SK-N-SH treated with all-trans-retinoic acid at 6 μM for 48 hours (cell line): ENCODE measurements at regions not wholly inside any gene's neighbourhood (a gene's known extent, or its start where the extent isn't known, plus 50 kb on each side); places are given as distances from the start of the nearest gene placed in this dataset.

Source experiments
- ATAC-seq: fragments of 200-7000 bp; cut with Tn5 transposase; 3 replicates; pipeline ENCODE4 v1.9.1; 2020; ENCODE audit warnings: mild to moderate bottlenecking, moderate library complexity
- ARNTL ChIP-seq: fragments of 450-650 bp; formaldehyde crosslinking; IDR thresholded peaks from 2 replicates; pipeline ENCODE4 v1.5.0; 2020; ENCODE audit warnings: low read depth, mild to moderate bottlenecking, moderate library complexity, borderline replicate concordance
- BACH2 ChIP-seq: fragments of 250-450 bp; sonication (Bioruptor Pico); IDR thresholded peaks from 2 replicates; pipeline ENCODE4 v1.9.0; 2021; ENCODE audit warnings: mild to moderate bottlenecking, borderline replicate concordance
- CSDC2 ChIP-seq: fragments of 250-450 bp; sonication (Bioruptor Pico); IDR thresholded peaks from 2 replicates; pipeline ENCODE4 v1.5.0; 2020; ENCODE audit warnings: mild to moderate bottlenecking, moderate library complexity
- CSRNP3 ChIP-seq: fragments of 250-450 bp; sonication (Bioruptor Pico); IDR thresholded peaks from 2 replicates; pipeline ENCODE4 v1.5.1; 2021; ENCODE audit warnings: mild to moderate bottlenecking, moderate library complexity
- ESRRG ChIP-seq: fragments of 250-450 bp; sonication (Bioruptor Pico); IDR thresholded peaks from 2 replicates; pipeline ENCODE4 v1.6.1; 2021; ENCODE audit warnings: mild to moderate bottlenecking
- GLIS3 ChIP-seq: fragments of 250-450 bp; sonication (Bioruptor Pico); IDR thresholded peaks from 2 replicates; pipeline ENCODE4 v1.5.0; 2020; ENCODE audit warnings: mild to moderate bottlenecking, moderate library complexity
- ISL1 ChIP-seq: fragments of 250-450 bp; sonication (Bioruptor Pico); IDR thresholded peaks from 2 replicates; pipeline ENCODE4 v2.1.2; 2022; ENCODE audit warnings: mild to moderate bottlenecking, moderate library complexity
- OSR1 ChIP-seq: fragments of 250-450 bp; sonication (Bioruptor Pico); IDR thresholded peaks from 2 replicates; pipeline ENCODE4 v1.8.0; 2022; ENCODE audit warnings: moderate library complexity, mild to moderate bottlenecking, inconsistent platforms
- PPARA ChIP-seq: fragments of 250-450 bp; sonication (Bioruptor Pico); IDR thresholded peaks from 2 replicates; pipeline ENCODE4 v1.5.0; 2020; ENCODE audit warnings: mild to moderate bottlenecking, borderline replicate concordance
- RARB ChIP-seq: fragments of 250-450 bp; sonication (Bioruptor Pico); IDR thresholded peaks from 2 replicates; pipeline ENCODE4 v1.8.0; 2021; ENCODE audit warnings: mild to moderate bottlenecking, moderate library complexity
- SNAI2 ChIP-seq: fragments of 250-450 bp; sonication (Bioruptor Pico); IDR thresholded peaks from 2 replicates; pipeline ENCODE4 v1.5.0; 2020; ENCODE audit warnings: mild to moderate bottlenecking, moderate library complexity
- TCF4 ChIP-seq: fragments of 250-450 bp; sonication (Bioruptor Pico); IDR thresholded peaks from 2 replicates; pipeline ENCODE4 v1.8.0; 2021; ENCODE audit warnings: mild to moderate bottlenecking, moderate library complexity, borderline replicate concordance
- TOX ChIP-seq: fragments of 250-450 bp; sonication (Bioruptor Pico); IDR thresholded peaks from 2 replicates; pipeline ENCODE4 v1.8.0; 2021; ENCODE audit warnings: mild to moderate bottlenecking, moderate library complexity, borderline replicate concordance
- ZC3H10 ChIP-seq: fragments of 250-450 bp; sonication (Bioruptor Pico); IDR thresholded peaks from 2 replicates; pipeline ENCODE4 v1.5.1; 2021; ENCODE audit warnings: mild to moderate bottlenecking, moderate library complexity
- ZFP3 ChIP-seq: fragments of 250-450 bp; sonication (Bioruptor Pico); IDR thresholded peaks from 2 replicates; pipeline ENCODE4 v1.5.0; 2020; ENCODE audit warnings: mild to moderate bottlenecking, moderate library complexity
- ZFP30 ChIP-seq: fragments of 450-650 bp; formaldehyde crosslinking; IDR thresholded peaks from 2 replicates; pipeline ENCODE4 v1.5.0; 2022; ENCODE audit warnings: mild to moderate bottlenecking, moderate library complexity
- ZNF565 ChIP-seq: fragments of 450-650 bp; formaldehyde crosslinking; conservative IDR thresholded peaks from 2 replicates; pipeline ENCODE4 v1.5.0; 2020; ENCODE audit warnings: low read depth, mild to moderate bottlenecking, moderate library complexity
- ZNF70 ChIP-seq: fragments of 450-650 bp; formaldehyde crosslinking; IDR thresholded peaks from 2 replicates; pipeline ENCODE4 v1.5.0; 2020; ENCODE audit warnings: mild to moderate bottlenecking, moderate library complexity
- ZNF8 ChIP-seq: fragments of 450-650 bp; formaldehyde crosslinking; IDR thresholded peaks from 2 replicates; pipeline ENCODE4 v1.5.0; 2020; ENCODE audit warnings: mild to moderate bottlenecking, moderate library complexity
- TF ChIP-seq, protein P1 (sequence below): fragments of 250-450 bp; sonication (Bioruptor Pico); IDR thresholded peaks from 2 replicates; pipeline ENCODE4 v1.8.0; 2020; ENCODE audit warnings: mild to moderate bottlenecking, moderate library complexity, borderline replicate concordance
- TF ChIP-seq, protein P2 (sequence below): fragments of 250-450 bp; sonication (Bioruptor Pico); IDR thresholded peaks from 2 replicates; pipeline ENCODE4 v1.5.0; 2020; ENCODE audit warnings: mild to moderate bottlenecking, moderate library complexity
- TF ChIP-seq, protein P3 (sequence below): fragments of 250-450 bp; sonication (Bioruptor Pico); IDR thresholded peaks from 2 replicates; pipeline ENCODE4 v1.8.0; 2021; ENCODE audit warnings: low read depth, mild to moderate bottlenecking, moderate library complexity, borderline replicate concordance
- TF ChIP-seq, protein P4 (sequence below): fragments of 250-450 bp; sonication (Bioruptor Pico); IDR thresholded peaks from 2 replicates; pipeline ENCODE4 v1.5.1; 2020; ENCODE audit warnings: low read depth, mild to moderate bottlenecking, moderate library complexity

DNA sequence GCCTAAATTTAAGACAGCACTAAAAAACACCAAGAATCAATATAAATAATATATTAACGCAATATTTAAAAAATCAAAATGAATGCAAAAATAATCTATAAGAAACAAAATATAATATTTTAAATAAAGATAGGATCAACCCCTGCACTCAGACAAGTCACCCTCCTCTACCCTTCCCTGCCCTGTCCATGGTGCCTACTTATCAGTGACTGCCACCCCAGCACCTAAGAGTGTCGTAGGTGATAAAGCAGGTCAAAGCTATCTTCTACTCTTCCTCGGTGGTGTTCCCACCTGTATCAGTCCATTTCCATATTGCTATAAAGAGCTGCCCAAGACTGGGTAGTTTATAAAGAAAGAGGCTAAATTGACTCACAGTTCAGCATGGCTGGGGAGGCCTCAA is 251.9 kb downstream of the STIM2 start:
- ATAC-seq: no peak
- TF ChIP-seq, protein P1, sequence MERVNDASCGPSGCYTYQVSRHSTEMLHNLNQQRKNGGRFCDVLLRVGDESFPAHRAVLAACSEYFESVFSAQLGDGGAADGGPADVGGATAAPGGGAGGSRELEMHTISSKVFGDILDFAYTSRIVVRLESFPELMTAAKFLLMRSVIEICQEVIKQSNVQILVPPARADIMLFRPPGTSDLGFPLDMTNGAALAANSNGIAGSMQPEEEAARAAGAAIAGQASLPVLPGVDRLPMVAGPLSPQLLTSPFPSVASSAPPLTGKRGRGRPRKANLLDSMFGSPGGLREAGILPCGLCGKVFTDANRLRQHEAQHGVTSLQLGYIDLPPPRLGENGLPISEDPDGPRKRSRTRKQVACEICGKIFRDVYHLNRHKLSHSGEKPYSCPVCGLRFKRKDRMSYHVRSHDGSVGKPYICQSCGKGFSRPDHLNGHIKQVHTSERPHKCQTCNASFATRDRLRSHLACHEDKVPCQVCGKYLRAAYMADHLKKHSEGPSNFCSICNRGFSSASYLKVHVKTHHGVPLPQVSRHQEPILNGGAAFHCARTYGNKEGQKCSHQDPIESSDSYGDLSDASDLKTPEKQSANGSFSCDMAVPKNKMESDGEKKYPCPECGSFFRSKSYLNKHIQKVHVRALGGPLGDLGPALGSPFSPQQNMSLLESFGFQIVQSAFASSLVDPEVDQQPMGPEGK (CRISPR knock-in tag): no peak
- no peak for TF ChIP-seq SNAI2 (CRISPR knock-in tag)
- no peak for TF ChIP-seq BACH2
- no peak for TF ChIP-seq CSDC2 (CRISPR knock-in tag)
- TF ChIP-seq ZNF70 (CRISPR knock-in tag): no peak
- TF ChIP-seq, protein P2, sequence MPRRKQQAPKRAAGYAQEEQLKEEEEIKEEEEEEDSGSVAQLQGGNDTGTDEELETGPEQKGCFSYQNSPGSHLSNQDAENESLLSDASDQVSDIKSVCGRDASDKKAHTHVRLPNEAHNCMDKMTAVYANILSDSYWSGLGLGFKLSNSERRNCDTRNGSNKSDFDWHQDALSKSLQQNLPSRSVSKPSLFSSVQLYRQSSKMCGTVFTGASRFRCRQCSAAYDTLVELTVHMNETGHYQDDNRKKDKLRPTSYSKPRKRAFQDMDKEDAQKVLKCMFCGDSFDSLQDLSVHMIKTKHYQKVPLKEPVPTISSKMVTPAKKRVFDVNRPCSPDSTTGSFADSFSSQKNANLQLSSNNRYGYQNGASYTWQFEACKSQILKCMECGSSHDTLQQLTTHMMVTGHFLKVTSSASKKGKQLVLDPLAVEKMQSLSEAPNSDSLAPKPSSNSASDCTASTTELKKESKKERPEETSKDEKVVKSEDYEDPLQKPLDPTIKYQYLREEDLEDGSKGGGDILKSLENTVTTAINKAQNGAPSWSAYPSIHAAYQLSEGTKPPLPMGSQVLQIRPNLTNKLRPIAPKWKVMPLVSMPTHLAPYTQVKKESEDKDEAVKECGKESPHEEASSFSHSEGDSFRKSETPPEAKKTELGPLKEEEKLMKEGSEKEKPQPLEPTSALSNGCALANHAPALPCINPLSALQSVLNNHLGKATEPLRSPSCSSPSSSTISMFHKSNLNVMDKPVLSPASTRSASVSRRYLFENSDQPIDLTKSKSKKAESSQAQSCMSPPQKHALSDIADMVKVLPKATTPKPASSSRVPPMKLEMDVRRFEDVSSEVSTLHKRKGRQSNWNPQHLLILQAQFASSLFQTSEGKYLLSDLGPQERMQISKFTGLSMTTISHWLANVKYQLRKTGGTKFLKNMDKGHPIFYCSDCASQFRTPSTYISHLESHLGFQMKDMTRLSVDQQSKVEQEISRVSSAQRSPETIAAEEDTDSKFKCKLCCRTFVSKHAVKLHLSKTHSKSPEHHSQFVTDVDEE (CRISPR knock-in tag): no peak
- TF ChIP-seq CSRNP3 (CRISPR knock-in tag): no peak
- TF ChIP-seq, protein P3, sequence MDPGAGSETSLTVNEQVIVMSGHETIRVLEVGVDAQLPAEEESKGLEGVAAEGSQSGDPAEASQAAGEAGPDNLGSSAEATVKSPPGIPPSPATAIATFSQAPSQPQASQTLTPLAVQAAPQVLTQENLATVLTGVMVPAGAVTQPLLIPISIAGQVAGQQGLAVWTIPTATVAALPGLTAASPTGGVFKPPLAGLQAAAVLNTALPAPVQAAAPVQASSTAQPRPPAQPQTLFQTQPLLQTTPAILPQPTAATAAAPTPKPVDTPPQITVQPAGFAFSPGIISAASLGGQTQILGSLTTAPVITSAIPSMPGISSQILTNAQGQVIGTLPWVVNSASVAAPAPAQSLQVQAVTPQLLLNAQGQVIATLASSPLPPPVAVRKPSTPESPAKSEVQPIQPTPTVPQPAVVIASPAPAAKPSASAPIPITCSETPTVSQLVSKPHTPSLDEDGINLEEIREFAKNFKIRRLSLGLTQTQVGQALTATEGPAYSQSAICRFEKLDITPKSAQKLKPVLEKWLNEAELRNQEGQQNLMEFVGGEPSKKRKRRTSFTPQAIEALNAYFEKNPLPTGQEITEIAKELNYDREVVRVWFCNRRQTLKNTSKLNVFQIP: no peak
- TF ChIP-seq OSR1: no peak
- no peak for TF ChIP-seq ZFP3 (CRISPR knock-in tag)
- no peak for TF ChIP-seq ZNF8 (CRISPR knock-in tag)
- TF ChIP-seq, protein P4, sequence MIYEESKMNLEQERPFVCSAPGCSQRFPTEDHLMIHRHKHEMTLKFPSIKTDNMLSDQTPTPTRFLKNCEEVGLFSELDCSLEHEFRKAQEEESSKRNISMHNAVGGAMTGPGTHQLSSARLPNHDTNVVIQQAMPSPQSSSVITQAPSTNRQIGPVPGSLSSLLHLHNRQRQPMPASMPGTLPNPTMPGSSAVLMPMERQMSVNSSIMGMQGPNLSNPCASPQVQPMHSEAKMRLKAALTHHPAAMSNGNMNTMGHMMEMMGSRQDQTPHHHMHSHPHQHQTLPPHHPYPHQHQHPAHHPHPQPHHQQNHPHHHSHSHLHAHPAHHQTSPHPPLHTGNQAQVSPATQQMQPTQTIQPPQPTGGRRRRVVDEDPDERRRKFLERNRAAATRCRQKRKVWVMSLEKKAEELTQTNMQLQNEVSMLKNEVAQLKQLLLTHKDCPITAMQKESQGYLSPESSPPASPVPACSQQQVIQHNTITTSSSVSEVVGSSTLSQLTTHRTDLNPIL (CRISPR knock-in tag): no peak
- no peak for TF ChIP-seq ZNF565 (CRISPR knock-in tag)
- no peak for TF ChIP-seq ISL1 (CRISPR knock-in tag)
- no peak for TF ChIP-seq ZFP30 (CRISPR knock-in tag)
- TF ChIP-seq RARB: no peak
- TF ChIP-seq TCF4 (CRISPR knock-in tag): no peak
- no peak for TF ChIP-seq GLIS3 (CRISPR knock-in tag)
- TF ChIP-seq TOX (CRISPR knock-in tag): no peak
- no peak for TF ChIP-seq ZC3H10 (CRISPR knock-in tag)

GRCh38 chr4:27115221-27115620 is 254.6 kb downstream of the STIM2 start:
- TF ChIP-seq BACH2 (no peak), CSDC2 (CRISPR knock-in tag) (no peak), GLIS3 (CRISPR knock-in tag) (no peak), TCF4 (CRISPR knock-in tag) (no peak), PPARA (CRISPR knock-in tag) (no peak), ARNTL (CRISPR knock-in tag) (no peak), ESRRG (CRISPR knock-in tag) (no peak), RARB (no peak), SNAI2 (CRISPR knock-in tag) (no peak)
- TF ChIP-seq, all 23 proteins: peak for 0
- no peak for ATAC-seq

DNA sequence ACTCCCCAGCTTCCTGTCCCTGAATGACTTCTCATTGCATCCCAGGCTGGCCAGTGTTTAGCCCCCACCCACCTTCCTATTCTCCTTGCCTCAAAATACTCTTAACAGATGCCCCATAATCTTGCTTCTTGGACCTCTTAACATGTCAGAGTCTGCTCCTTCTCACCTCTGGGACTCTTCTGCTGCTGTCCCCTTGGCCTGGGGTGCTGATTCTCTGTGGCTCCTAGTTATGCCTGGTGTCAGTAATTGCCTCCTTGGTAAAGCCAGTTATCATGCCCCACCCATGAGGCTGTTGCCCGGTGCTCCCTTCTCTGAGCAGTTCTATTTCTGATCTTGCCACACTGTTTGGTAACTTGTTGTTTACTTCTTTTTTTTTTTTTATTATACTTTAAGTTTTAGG is 256.8 kb downstream of the STIM2 start:
- TF ChIP-seq, protein P3: no peak
- TF ChIP-seq RARB (no peak), TOX (CRISPR knock-in tag) (no peak), ARNTL (CRISPR knock-in tag) (no peak), ESRRG (CRISPR knock-in tag) (no peak), SNAI2 (CRISPR knock-in tag) (no peak), TCF4 (CRISPR knock-in tag) (no peak), PPARA (CRISPR knock-in tag) (no peak), ZNF565 (CRISPR knock-in tag) (no peak), BACH2 (no peak), ZFP3 (CRISPR knock-in tag) (no peak)
- TF ChIP-seq, protein P4 (CRISPR knock-in tag): no peak
- no peak for ATAC-seq
